ENCODE measurements at regions not wholly inside any gene's neighbourhood (a gene's known extent, or its start where the extent isn't known, plus 50 kb on each side); places are given as distances from the start of the nearest gene placed in this dataset.

GRCh38 chr2:12183032-12183645 lies 436.7 kb downstream of the LPIN1 start:
- TF ChIP-seq GATA3 (IDR thresholded peaks at IDR 0.05; ENCODE audit: low read depth, low read length), result no peak
- no peak for TF ChIP-seq GATA2 (IDR thresholded peaks at IDR 0.05; ENCODE audit: low read depth, low read length)

All from SH-SY5Y (cell line).